Cardiac muscle cell (in vitro differentiated cells and primary cell): ENCODE measurements at regions not wholly inside any gene's neighbourhood (a gene's known extent, or its start where the extent isn't known, plus 50 kb on each side); places are given as distances from the start of the nearest gene placed in this dataset.
"Not testable (repeated sequence)": the region's sequence is repeated elsewhere in the genome, so short reads cannot be mapped to it uniquely, and the experiment has no call there.

Source experiments
- DNase-seq, 2 donors: peaks; one replicate each; pipeline versions ENCODE4 v3.0.0 to v3.0.0-alpha.2; 2010 to 2017; ENCODE audit warnings: low read depth in 1 of 2, low spot score in 1 of 2
- H3K27ac ChIP-seq: fragments of 200-600 bp; sonication (generic); 2 replicates; pipeline ENCODE4 v1.5.1; 2016
- H3K27me3 ChIP-seq: fragments of 200-600 bp; sonication (generic); 2 replicates; pipeline ENCODE4 v1.6.0; 2016; ENCODE audit warnings: control low read depth
- H3K36me3 ChIP-seq: fragments of 200-600 bp; sonication (generic); 2 replicates; pipeline ENCODE4 v1.5.1; 2016; ENCODE audit warnings: control low read depth
- H3K4me1 ChIP-seq: fragments of 200-600 bp; sonication (generic); 2 replicates; pipeline ENCODE4 v1.8.1; 2017; ENCODE audit warnings: low read depth, mild to moderate bottlenecking, mixed run types
- H3K4me3 ChIP-seq: fragments of 200-600 bp; sonication (generic); 2 replicates; pipeline ENCODE4 v1.5.1; 2016; ENCODE audit warnings: mild to moderate bottlenecking
- H3K9me3 ChIP-seq: fragments of 200-600 bp; sonication (generic); 2 replicates; pipeline ENCODE4 v1.5.1; 2017; ENCODE audit warnings: low read depth, mild to moderate bottlenecking, control low read depth
- CTCF ChIP-seq: IDR thresholded peaks from 2 replicates; pipeline ENCODE4 v1.5.1; 2012; ENCODE audit warnings: low read depth, mild to moderate bottlenecking, low read length

GRCh38 chr5:108546939-108547338 is 165.0 kb upstream of the FBXL17 start:
- Histone ChIP-seq H3K27me3 (no peaks in the 10 kb centered on the region), H3K27ac (no peak overlapping the region), H3K9me3 (no peaks in the 10 kb centered on the region), H3K36me3 (no peaks in the 10 kb centered on the region), H3K4me3 (no peak overlapping the region), H3K4me1 (no peaks in the 10 kb centered on the region)
- no peak for TF ChIP-seq CTCF
- no peak for DNase-seq

GRCh38 chr5:108545301-108545700 is 163.4 kb upstream of the FBXL17 start:
- H3K4me3 ChIP-seq: no peak overlapping the region
- no peak for TF ChIP-seq CTCF
- DNase-seq: no peak
- H3K27ac ChIP-seq: no peak overlapping the region
- H3K27me3 ChIP-seq: no peaks in the 10 kb centered on the region
- no peaks in the 10 kb centered on the region for H3K36me3 ChIP-seq
- no peaks in the 10 kb centered on the region for H3K9me3 ChIP-seq
- no peaks in the 10 kb centered on the region for H3K4me1 ChIP-seq

DNA sequence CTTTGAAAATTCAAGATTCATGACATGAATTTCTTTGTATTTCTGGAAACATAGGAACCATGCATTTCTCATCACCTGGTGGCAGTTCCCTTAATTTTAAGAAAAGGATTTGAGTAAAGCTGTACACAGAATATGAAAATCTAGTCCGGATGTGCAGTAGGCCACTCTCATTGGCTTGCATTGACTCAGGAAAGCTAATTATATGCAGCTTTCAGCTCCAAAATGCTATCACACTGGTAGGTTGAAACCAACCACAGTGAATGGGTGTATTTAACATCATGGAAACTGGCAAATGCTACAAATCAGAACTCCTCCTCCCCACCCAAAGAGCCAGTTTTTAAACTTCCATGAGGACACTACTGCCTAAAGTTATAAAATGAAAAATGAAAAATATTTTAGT is 161.6 kb upstream of the FBXL17 start:
- Histone ChIP-seq H3K36me3 (no peaks in the 10 kb centered on the region), H3K27ac (no peak overlapping the region), H3K9me3 (no peaks in the 10 kb centered on the region), H3K4me3 (no peak overlapping the region), H3K4me1 (no peaks in the 10 kb centered on the region), H3K27me3 (no peaks in the 10 kb centered on the region)
- no peak for DNase-seq
- TF ChIP-seq CTCF: no peak

DNA sequence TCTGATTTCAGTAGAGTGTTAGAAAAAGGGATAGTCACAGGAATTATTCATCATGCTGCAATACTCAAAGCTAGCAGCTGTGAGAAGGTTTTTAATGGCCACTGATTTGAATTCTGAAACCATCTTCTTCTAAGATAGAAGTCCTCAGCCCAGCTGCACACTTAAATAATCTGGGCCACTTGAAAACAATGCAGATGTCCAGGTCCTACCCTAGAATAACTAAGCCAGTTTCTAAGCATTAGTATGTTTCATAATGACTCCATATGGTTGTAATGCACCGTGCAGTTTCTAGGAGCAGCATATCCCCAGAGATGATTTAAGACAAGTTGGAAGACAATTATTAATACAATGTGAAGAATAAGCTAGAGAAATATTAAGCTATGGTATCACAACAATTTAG is 159.9 kb upstream of the FBXL17 start:
- TF ChIP-seq CTCF: no peak
- Histone ChIP-seq H3K27ac (no peak overlapping the region), H3K27me3 (no peaks in the 10 kb centered on the region), H3K4me3 (no peak overlapping the region), H3K9me3 (no peaks in the 10 kb centered on the region), H3K4me1 (peaks cover 7% of the 10 kb centered on the region), H3K36me3 (no peaks in the 10 kb centered on the region)
- no peak for DNase-seq

DNA sequence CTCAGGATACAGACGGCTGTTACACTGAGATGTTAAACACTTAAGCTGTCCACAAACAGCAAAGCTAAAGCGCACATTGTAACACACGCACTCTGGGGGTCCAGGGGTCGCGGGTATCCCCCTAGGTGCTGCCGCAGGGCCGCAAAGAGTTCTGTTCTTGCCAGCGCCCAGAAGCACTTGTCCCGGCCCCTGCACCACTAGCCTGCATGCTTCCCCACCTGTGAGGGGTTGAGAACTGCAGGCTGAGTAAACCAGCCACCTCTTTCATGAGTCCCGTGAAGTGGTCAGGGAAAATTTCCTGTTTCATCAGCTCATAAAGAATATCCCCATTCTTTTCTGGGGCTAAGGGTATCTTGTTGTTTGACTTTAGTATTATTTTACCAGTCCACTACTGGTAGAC is 154.4 kb upstream of the FBXL17 start:
- H3K9me3 ChIP-seq: no peaks in the 10 kb centered on the region
- no peak overlapping the region for H3K27ac ChIP-seq
- H3K4me1 ChIP-seq: peaks cover 15% of the 10 kb centered on the region
- no peak overlapping the region for H3K4me3 ChIP-seq
- DNase-seq: no peak
- no peaks in the 10 kb centered on the region for H3K36me3 ChIP-seq
- TF ChIP-seq CTCF: no peak
- H3K27me3 ChIP-seq: no peaks in the 10 kb centered on the region

DNA sequence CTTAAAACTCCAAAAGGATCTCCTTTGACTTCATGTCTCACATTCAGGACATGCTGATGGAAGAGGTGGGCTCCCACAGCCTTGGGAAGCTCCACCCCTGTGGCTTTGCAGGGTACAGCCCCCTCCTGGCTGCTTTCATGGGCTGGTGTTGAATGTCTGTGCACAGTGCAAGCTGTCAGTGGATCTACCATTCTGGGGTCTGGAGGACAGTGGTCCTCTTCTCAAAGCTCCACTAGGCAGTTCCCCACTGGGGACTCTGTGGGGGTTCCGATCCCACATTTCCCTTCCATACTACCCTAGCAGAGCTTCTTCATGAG is 150.2 kb upstream of the FBXL17 start:
- H3K4me3 ChIP-seq, H3K9me3 ChIP-seq, H3K36me3 ChIP-seq, H3K27me3 ChIP-seq, DNase-seq: not testable (repeated sequence)
- peaks cover 14% of the 10 kb centered on the region for H3K4me1 ChIP-seq
- peak overlapping the region; percentile 99 for H3K27ac ChIP-seq
